ENCODE measurements at regions not wholly inside any gene's neighbourhood (a gene's known extent, or its start where the extent isn't known, plus 50 kb on each side); places are given as distances from the start of the nearest gene placed in this dataset.

- Histone ChIP-seq H3K27ac (no peak overlapping the region), H3K4me1 (ENCODE audit: control insufficient read depth in 1 of 2, low read depth in 2 of 2) (no peaks in the 10 kb centered on the region), H3K4me3 (no peak overlapping the region), H3K27me3 (replicated peaks; ENCODE audit: insufficient read depth) (no peaks in the 10 kb centered on the region), H3K9me3 (no peaks in the 10 kb centered on the region), H3K36me3 (no peaks in the 10 kb centered on the region)
- TF ChIP-seq, protein P1, sequence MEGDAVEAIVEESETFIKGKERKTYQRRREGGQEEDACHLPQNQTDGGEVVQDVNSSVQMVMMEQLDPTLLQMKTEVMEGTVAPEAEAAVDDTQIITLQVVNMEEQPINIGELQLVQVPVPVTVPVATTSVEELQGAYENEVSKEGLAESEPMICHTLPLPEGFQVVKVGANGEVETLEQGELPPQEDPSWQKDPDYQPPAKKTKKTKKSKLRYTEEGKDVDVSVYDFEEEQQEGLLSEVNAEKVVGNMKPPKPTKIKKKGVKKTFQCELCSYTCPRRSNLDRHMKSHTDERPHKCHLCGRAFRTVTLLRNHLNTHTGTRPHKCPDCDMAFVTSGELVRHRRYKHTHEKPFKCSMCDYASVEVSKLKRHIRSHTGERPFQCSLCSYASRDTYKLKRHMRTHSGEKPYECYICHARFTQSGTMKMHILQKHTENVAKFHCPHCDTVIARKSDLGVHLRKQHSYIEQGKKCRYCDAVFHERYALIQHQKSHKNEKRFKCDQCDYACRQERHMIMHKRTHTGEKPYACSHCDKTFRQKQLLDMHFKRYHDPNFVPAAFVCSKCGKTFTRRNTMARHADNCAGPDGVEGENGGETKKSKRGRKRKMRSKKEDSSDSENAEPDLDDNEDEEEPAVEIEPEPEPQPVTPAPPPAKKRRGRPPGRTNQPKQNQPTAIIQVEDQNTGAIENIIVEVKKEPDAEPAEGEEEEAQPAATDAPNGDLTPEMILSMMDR (IDR thresholded peaks at IDR 0.05) = no peak
- DNase-seq (ENCODE audit: low spot score) (no peak), ATAC-seq (ENCODE audit: insufficient number of reproducible peaks, low FRiP score, low read depth) (no peak)
Measured at GRCh38 chr14:26320886-26321285, 276.9 kb downstream of the NOVA1 start.

GRCh38 chr14:26319139-26319864, 278.5 kb downstream of the NOVA1 start:
- ATAC-seq (ENCODE audit: insufficient number of reproducible peaks, low FRiP score, low read depth) (no peak), DNase-seq (ENCODE audit: low spot score) (no peak)
- TF ChIP-seq, protein P1 (IDR thresholded peaks at IDR 0.05) = no peak
- H3K4me3 ChIP-seq = no peak overlapping the region
- H3K27ac ChIP-seq = no peak overlapping the region
- no peaks in the 10 kb centered on the region for H3K9me3 ChIP-seq
- no peaks in the 10 kb centered on the region for H3K27me3 ChIP-seq (replicated peaks; ENCODE audit: insufficient read depth)
- no peaks in the 10 kb centered on the region for H3K4me1 ChIP-seq (ENCODE audit: control insufficient read depth in 1 of 2, low read depth in 2 of 2)
- H3K36me3 ChIP-seq = no peaks in the 10 kb centered on the region

DNA sequence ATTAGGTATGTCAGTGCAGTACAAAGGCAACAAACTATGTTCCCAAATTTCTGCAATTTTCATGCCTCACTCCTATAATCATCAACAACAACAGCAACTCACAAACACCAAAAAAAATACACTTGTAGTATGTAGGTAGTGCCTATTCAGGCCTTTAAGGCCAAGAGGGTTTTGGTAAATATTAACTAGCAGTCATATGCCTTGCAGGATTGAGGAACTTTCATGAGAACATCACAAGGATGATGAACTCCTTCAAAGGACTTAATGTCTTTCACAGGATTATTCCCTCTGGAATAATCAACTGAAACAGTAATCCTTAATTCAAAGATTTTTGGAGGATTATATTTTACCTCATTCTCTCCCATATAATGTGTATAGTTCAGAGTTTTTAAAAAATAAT, 293.8 kb downstream of the NOVA1 start:
- DNase-seq (ENCODE audit: low spot score) (no peak), ATAC-seq (ENCODE audit: insufficient number of reproducible peaks, low FRiP score, low read depth) (no peak)
- no peak overlapping the region for H3K27ac ChIP-seq
- no peaks in the 10 kb centered on the region for H3K27me3 ChIP-seq (replicated peaks; ENCODE audit: insufficient read depth)
- TF ChIP-seq, protein P1 (IDR thresholded peaks at IDR 0.05) = no peak
- H3K4me1 ChIP-seq (ENCODE audit: control insufficient read depth in 1 of 2, low read depth in 2 of 2) = no peaks in the 10 kb centered on the region
- H3K4me3 ChIP-seq = no peak overlapping the region
- no peaks in the 10 kb centered on the region for H3K36me3 ChIP-seq
- no peaks in the 10 kb centered on the region for H3K9me3 ChIP-seq

DNA sequence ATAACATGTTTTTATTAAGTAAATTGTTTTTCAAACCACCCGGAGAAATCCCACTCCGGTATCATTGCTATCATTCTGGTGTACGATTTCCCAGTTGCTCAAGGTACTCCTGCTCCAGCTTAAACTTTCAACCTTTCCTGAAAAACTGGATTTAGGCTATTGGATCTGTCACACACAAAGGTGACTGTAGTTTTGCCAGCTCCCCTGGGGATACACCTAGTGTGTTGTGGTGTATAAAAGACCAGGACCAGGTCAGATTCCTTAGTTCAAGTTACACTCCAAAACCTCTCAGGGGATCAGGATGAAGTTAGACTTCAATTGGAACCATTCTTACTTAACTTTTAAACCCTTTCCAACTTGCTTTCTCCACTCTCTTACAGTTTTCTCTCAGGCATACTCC, 303.9 kb downstream of the NOVA1 start:
- Histone ChIP-seq H3K36me3 (no peaks in the 10 kb centered on the region), H3K9me3 (no peaks in the 10 kb centered on the region), H3K4me1 (ENCODE audit: control insufficient read depth in 1 of 2, low read depth in 2 of 2) (no peaks in the 10 kb centered on the region), H3K27me3 (replicated peaks; ENCODE audit: insufficient read depth) (no peaks in the 10 kb centered on the region), H3K4me3 (no peak overlapping the region), H3K27ac (no peak overlapping the region)
- TF ChIP-seq, protein P1 (IDR thresholded peaks at IDR 0.05) = no peak
- DNase-seq (ENCODE audit: low spot score) (no peak), ATAC-seq (ENCODE audit: insufficient number of reproducible peaks, low FRiP score, low read depth) (no peak)

GRCh38 chr14:26289891-26290486, 307.8 kb downstream of the NOVA1 start:
- DNase-seq (ENCODE audit: low spot score) (no peak), ATAC-seq (ENCODE audit: insufficient number of reproducible peaks, low FRiP score, low read depth) (no peak)
- Histone ChIP-seq H3K4me3 (no peak overlapping the region), H3K27me3 (replicated peaks; ENCODE audit: insufficient read depth) (no peaks in the 10 kb centered on the region), H3K36me3 (no peaks in the 10 kb centered on the region), H3K4me1 (ENCODE audit: control insufficient read depth in 1 of 2, low read depth in 2 of 2) (peaks cover 0 to 5% of the 10 kb centered on the region in 2 donors), H3K27ac (no peak overlapping the region), H3K9me3 (no peaks in the 10 kb centered on the region)
- TF ChIP-seq, protein P1 (IDR thresholded peaks at IDR 0.05) = no peak
